HG03045 (cell line): ENCODE measurements at regions not wholly inside any gene's neighbourhood (a gene's known extent, or its start where the extent isn't known, plus 50 kb on each side); places are given as distances from the start of the nearest gene placed in this dataset.

Source experiments
- ATAC-seq: cut with Tn5 transposase; IDR thresholded peaks from one replicate; pipeline ENCODE4 v1.9.1; 2021; ENCODE audit warnings: mild to moderate bottlenecking, moderate library complexity; ENCODE audit not compliant: unreplicated experiment

GRCh38 chr1:98051065-98051675 is 130.3 kb upstream of the DPYD start:
- no peak for ATAC-seq

GRCh38 chr1:98049370-98050135 is 128.7 kb upstream of the DPYD start:
- no peak for ATAC-seq

GRCh38 chr1:98048751-98049325 is 128.0 kb upstream of the DPYD start:
- ATAC-seq = no peak

- no peak for ATAC-seq
Observed at GRCh38 chr1:98048244-98048643, 127.4 kb upstream of the DPYD start.

- no peak for ATAC-seq
Observed at GRCh38 chr1:98047171-98047570, 126.3 kb upstream of the DPYD start.

GRCh38 chr1:98045767-98046641 is 125.2 kb upstream of the DPYD start:
- no peak for ATAC-seq

- no peak for ATAC-seq
Observed at GRCh38 chr1:98045211-98045766, 124.5 kb upstream of the DPYD start.

GRCh38 chr1:98044766-98045165 is 123.9 kb upstream of the DPYD start:
- ATAC-seq = no peak

- ATAC-seq = no peak
Observed at GRCh38 chr1:98044071-98044697, 123.3 kb upstream of the DPYD start.

GRCh38 chr1:98035602-98036002 is 114.8 kb upstream of the DPYD start:
- ATAC-seq = no peak

GRCh38 chr1:98034505-98034904 is 113.7 kb upstream of the DPYD start:
- no peak for ATAC-seq

GRCh38 chr1:98032958-98033357 is 112.1 kb upstream of the DPYD start:
- no peak for ATAC-seq

GRCh38 chr1:98030976-98031375 is 110.1 kb upstream of the DPYD start:
- no peak for ATAC-seq

- ATAC-seq = no peak
Observed at GRCh38 chr1:98030483-98030882, 109.6 kb upstream of the DPYD start.

- ATAC-seq = no peak
Observed at GRCh38 chr1:98028800-98029199, 108.0 kb upstream of the DPYD start.

- ATAC-seq = no peak
Observed at GRCh38 chr1:98027103-98027705, 106.4 kb upstream of the DPYD start.

- ATAC-seq = no peak
Observed at GRCh38 chr1:98025858-98026257, 105.0 kb upstream of the DPYD start.

GRCh38 chr1:98021126-98021525 is 100.3 kb upstream of the DPYD start:
- ATAC-seq = no peak

- no peak for ATAC-seq
Observed at GRCh38 chr1:98019747-98020146, 98.9 kb upstream of the DPYD start.

- ATAC-seq = no peak
Observed at GRCh38 chr1:98018074-98018473, 97.2 kb upstream of the DPYD start.
